ENCODE measurements at regions not wholly inside any gene's neighbourhood (a gene's known extent, or its start where the extent isn't known, plus 50 kb on each side); places are given as distances from the start of the nearest gene placed in this dataset.
A peak's percentile ranks its signal among the peaks of the same experiment; 100 is the strongest.

- TF ChIP-seq CTCF (conservative IDR thresholded peaks at IDR 0.05) (peak; percentile 15; the same call in 1 of the 2 replicates), ZFX (IDR thresholded peaks at IDR 0.05) (no peak)
Measured at GRCh38 chr3:26015752-26016151, 225.9 kb downstream of the OXSM start.
